IPS-18a (cell line): ENCODE measurements at regions not wholly inside any gene's neighbourhood (a gene's known extent, or its start where the extent isn't known, plus 50 kb on each side); places are given as distances from the start of the nearest gene placed in this dataset.

ENCODE experiments used
- H3K27ac ChIP-seq: one replicate; pipeline ENCODE4 v1.5.1; 2013; ENCODE audit warnings: low read length
- H3K27me3 ChIP-seq: one replicate; pipeline ENCODE4 v1.6.1; 2013; ENCODE audit warnings: mild to moderate bottlenecking, low read length; ENCODE audit not compliant: control insufficient read depth, insufficient read depth
- H3K36me3 ChIP-seq: one replicate; pipeline ENCODE4 v1.6.1; 2013; ENCODE audit warnings: low read depth, low read length; ENCODE audit not compliant: control insufficient read depth
- H3K4me1 ChIP-seq: one replicate; pipeline ENCODE4 v1.6.1; 2013; ENCODE audit warnings: low read depth, low read length; ENCODE audit not compliant: control insufficient read depth
- H3K4me3 ChIP-seq: one replicate; pipeline ENCODE4 v1.5.1; 2013; ENCODE audit warnings: low read length
- H3K9ac ChIP-seq: one replicate; pipeline ENCODE4 v1.6.1; 2013; ENCODE audit warnings: mild to moderate bottlenecking, low read length, moderate library complexity
- H3K9me3 ChIP-seq: one replicate; pipeline ENCODE4 v1.6.1; 2013; ENCODE audit warnings: low read depth, low read length; ENCODE audit not compliant: control insufficient read depth

DNA sequence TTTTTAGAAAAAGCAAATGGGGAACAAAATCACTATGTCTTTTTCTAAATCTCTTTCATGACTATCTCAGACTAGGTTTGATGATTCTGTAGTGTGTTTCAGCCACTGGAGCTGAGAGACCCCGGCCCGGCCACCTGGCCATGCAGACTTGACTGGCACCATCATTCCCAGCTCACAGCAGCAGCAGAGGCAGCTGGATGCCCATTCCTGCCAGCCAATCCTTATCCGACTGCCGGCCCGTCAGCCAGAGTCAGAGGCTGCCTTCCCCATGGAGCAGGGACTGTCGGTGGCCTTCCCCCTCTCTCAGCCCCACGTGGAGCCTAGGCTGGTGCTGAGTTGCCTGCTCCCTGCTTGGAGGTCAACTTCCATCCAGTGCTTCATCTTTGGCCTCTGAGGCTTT is 56.0 kb upstream of the WSB1 start:
- Histone ChIP-seq H3K4me1 (no peaks in the 10 kb centered on the region), H3K27me3 (no peaks in the 10 kb centered on the region), H3K9me3 (no peaks in the 10 kb centered on the region), H3K36me3 (no peaks in the 10 kb centered on the region), H3K9ac (no peak overlapping the region), H3K27ac (no peak overlapping the region), H3K4me3 (no peak overlapping the region)

DNA sequence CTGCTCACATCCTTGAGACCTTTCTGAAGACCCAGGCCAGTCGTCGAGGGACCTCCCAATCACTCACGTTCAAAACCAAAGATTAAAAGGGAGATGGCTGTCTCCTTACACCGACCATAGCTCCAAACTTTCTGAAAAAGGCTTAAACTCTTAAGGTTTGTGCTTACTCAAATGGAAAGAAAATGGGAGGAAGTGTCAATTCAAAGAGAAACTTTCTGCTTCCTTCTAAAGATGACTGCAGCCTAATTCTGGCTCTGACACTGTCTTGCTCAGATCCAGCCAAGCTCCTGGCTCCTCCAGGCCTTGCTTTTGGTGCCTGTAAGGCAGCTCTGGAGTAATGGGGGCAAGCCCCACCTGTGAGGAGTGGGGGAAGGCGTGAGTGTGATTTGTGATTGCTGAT is 54.9 kb upstream of the WSB1 start:
- Histone ChIP-seq H3K4me3 (no peak overlapping the region), H3K4me1 (no peaks in the 10 kb centered on the region), H3K9ac (no peak overlapping the region), H3K27ac (no peak overlapping the region), H3K27me3 (no peaks in the 10 kb centered on the region), H3K9me3 (no peaks in the 10 kb centered on the region), H3K36me3 (no peaks in the 10 kb centered on the region)

DNA sequence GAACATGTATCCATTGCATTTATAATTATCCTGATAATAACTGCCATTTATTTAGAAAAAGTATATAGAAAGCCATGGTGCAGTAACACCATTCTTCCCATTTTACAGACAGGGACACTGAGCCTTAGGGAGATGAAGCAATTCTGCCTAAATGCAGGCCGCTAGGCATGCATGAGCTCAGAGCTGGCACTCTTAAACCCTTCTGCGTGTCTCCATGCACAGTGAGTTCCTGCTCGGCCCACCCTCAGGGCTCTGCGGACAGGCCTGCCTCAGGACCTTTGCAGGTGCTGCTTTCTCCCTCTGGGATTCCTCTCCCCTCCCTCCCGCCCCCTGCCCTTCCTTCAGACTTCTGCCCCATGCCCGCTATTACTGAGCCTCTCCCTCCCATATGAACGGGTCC is 54.3 kb upstream of the WSB1 start:
- no peak overlapping the region for H3K27ac ChIP-seq
- H3K4me1 ChIP-seq = peaks cover 1% of the 10 kb centered on the region
- H3K4me3 ChIP-seq = no peak overlapping the region
- H3K27me3 ChIP-seq = no peaks in the 10 kb centered on the region
- H3K9ac ChIP-seq = no peak overlapping the region
- no peaks in the 10 kb centered on the region for H3K9me3 ChIP-seq
- no peaks in the 10 kb centered on the region for H3K36me3 ChIP-seq

DNA sequence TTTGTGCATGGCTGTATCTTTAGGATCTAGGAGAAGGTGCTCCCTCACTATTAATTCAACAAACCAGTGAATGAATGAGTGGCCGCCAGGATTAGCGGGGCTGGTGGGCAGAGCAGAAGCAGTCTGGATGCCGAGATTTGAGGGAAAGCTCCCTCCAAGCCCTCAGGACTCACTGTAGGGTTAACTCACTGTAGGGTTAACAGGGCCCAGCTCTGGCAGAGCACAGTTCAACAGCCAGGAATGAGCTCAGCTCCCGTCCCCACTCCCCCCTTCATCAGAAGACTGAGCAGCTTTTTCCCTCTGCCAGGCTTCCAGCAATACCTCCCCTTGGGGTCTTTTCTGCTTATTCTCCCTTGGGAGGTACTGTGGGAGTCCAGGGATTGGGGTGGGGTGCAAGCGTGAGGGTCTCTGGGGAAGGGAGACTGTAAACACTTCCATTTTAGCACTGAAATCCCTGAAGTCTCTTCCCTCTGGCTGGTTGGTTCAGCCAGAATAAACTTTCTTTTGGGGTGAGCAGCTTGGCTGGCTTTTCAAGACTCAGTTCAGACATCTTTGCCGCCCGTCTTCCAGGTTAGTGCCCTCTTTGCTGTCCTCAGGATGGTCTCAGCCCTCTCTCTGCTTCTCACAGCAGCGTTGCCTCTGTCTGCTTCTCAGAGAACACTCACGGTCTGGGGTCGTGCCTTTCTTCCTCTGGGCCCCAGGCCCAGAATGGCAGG is 53.7 kb upstream of the WSB1 start:
- H3K4me3 ChIP-seq = no peak overlapping the region
- no peak overlapping the region for H3K27ac ChIP-seq
- no peak overlapping the region for H3K9ac ChIP-seq
- no peaks in the 10 kb centered on the region for H3K36me3 ChIP-seq
- H3K9me3 ChIP-seq = no peaks in the 10 kb centered on the region
- no peaks in the 10 kb centered on the region for H3K27me3 ChIP-seq
- peaks cover 7% of the 10 kb centered on the region for H3K4me1 ChIP-seq

DNA sequence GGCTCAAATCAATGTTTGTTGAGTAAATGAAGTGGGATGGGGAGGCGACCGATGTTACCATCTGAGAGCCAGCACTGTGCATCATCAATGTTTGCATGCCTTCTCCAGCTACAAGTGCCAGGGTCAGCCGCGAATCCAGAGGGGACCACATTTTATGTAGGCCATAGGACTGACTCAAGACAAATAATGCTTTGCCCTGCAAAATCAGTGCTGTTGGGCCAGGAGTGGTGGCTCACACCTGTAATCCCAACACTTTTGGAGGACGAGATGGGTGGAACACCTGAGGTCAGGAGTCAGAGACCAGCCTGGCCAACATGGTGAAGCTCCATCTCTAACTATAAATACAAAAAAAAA is 53.1 kb upstream of the WSB1 start:
- Histone ChIP-seq H3K9ac (no peak overlapping the region), H3K36me3 (no peaks in the 10 kb centered on the region), H3K27ac (no peak overlapping the region), H3K9me3 (no peaks in the 10 kb centered on the region), H3K27me3 (no peaks in the 10 kb centered on the region), H3K4me3 (no peak overlapping the region), H3K4me1 (peaks cover 7% of the 10 kb centered on the region)

DNA sequence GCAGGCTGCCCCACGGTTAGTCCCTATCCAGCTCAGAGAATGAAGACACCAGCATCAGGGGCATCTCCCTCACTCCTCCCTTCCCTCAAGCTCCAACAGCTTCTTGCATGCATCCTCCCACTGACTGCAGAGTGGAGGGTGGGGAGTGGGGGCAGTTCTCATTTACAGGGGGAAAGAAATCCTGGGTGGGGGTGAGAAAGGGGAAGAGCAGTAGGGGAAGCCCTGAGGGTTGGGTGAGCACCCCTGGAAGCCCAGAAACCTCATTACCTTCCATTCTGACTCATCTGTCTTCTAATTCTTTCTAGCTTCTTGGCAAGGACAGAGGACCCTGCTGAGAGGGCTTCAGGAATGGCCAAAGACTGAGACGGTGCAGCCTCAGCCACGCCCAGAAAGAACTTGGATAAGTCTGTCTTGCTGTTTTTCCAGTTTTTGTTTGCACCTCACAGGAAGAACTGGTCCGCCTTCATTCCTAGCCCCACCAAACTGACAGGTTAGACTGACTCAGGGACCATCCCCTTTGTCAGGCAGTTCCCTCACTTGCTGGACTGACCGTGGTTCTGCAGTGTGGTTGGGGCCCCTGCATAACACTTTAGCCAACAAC is 52.5 kb upstream of the WSB1 start:
- Histone ChIP-seq H3K27ac (no peak overlapping the region), H3K27me3 (no peaks in the 10 kb centered on the region), H3K4me3 (no peak overlapping the region), H3K9me3 (no peaks in the 10 kb centered on the region), H3K9ac (no peak overlapping the region), H3K4me1 (peaks cover 7% of the 10 kb centered on the region), H3K36me3 (no peaks in the 10 kb centered on the region)

DNA sequence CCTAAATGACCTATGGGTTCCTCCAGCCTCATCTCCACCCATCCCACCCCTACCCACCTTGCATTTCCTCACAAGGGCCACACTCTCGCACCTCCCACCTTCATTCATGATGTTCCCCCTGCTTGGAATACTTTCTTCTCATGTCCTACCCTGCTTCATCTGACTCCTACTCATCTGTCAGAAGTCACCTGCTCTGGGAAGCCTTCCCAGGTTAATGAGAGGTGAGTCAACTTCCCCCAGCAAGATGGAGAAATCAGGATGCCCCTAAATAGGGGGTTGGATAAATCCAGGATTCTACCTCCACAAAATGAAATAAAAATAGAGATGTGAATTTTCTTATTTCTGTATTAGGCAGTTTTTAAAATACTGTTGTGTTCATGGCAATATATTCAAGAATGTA is 51.0 kb upstream of the WSB1 start:
- H3K9ac ChIP-seq = no peak overlapping the region

DNA sequence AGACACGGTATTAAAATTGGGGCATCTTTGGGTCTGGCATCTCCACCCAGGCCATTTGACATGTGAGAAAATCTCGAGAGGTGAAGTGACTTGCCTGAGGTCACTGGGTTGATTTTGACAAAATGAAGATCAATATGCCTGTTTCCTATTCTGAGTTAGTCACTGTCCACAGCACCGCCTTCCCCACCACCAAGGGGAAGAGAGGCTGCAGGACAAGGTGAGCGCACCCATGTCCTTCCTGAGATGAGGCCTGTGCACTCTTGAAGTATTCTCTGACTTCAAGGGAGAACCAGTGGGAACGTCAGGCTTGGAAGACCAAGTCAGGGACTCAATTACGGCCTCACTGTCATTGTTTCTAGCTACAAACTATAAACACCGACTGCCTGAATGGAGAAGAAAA is 49.9 kb upstream of the WSB1 start:
- Histone ChIP-seq H3K27me3 (no peaks in the 10 kb centered on the region), H3K4me3 (no peak overlapping the region), H3K27ac (no peak overlapping the region), H3K4me1 (peaks cover 7% of the 10 kb centered on the region), H3K9ac (no peak overlapping the region), H3K36me3 (no peaks in the 10 kb centered on the region), H3K9me3 (no peaks in the 10 kb centered on the region)

More for the DNA sequence above, 51.0 kb upstream of the WSB1 start:
- Histone ChIP-seq H3K4me3 (no peak overlapping the region), H3K9me3 (no peaks in the 10 kb centered on the region), H3K4me1 (peaks cover 7% of the 10 kb centered on the region), H3K27ac (no peak overlapping the region), H3K27me3 (no peaks in the 10 kb centered on the region), H3K36me3 (no peaks in the 10 kb centered on the region)
